NCI-H69 (cell line): ENCODE measurements at regions not wholly inside any gene's neighbourhood (a gene's known extent, or its start where the extent isn't known, plus 50 kb on each side); places are given as distances from the start of the nearest gene placed in this dataset.

Source experiments
- DNase-seq: peaks from one replicate; lab custom pipeline; 2025; lab: John Stamatoyannopoulos, UW

- no peak for DNase-seq
These were observed 71.3 kb downstream of the RPE65 start for GRCh38 chr1:68378296-68379084.

- no peak for DNase-seq
These were observed 72.7 kb downstream of the RPE65 start for GRCh38 chr1:68377098-68377497.

- no peak for DNase-seq
These were observed 73.3 kb downstream of the RPE65 start for GRCh38 chr1:68376441-68376840.

- no peak for DNase-seq
These were observed 73.8 kb downstream of the RPE65 start for GRCh38 chr1:68375919-68376318.

GRCh38 chr1:68373173-68373572, 76.6 kb downstream of the RPE65 start:
- DNase-seq = no peak

GRCh38 chr1:68372487-68372886, 77.3 kb downstream of the RPE65 start:
- no peak for DNase-seq

GRCh38 chr1:68370101-68370915, 79.4 kb downstream of the RPE65 start:
- DNase-seq = no peak

- no peak for DNase-seq
These were observed 83.2 kb downstream of the RPE65 start for GRCh38 chr1:68366572-68366971.

GRCh38 chr1:68365709-68366382, 83.9 kb downstream of the RPE65 start:
- DNase-seq = no peak

- DNase-seq = no peak
These were observed 86.4 kb downstream of the RPE65 start for GRCh38 chr1:68363339-68363738.

- no peak for DNase-seq
These were observed 88.3 kb downstream of the RPE65 start for GRCh38 chr1:68361346-68361910.

GRCh38 chr1:68359045-68359444, 90.7 kb downstream of the RPE65 start:
- no peak for DNase-seq

GRCh38 chr1:68358439-68358838, 91.3 kb downstream of the RPE65 start:
- DNase-seq = no peak

GRCh38 chr1:68355614-68356013, 94.1 kb downstream of the RPE65 start:
- DNase-seq = no peak

- DNase-seq = no peak
These were observed 97.6 kb downstream of the RPE65 start for GRCh38 chr1:68352202-68352601.

- DNase-seq = no peak
These were observed 102.3 kb downstream of the RPE65 start for GRCh38 chr1:68347415-68347814.

GRCh38 chr1:68346188-68346808, 103.5 kb downstream of the RPE65 start:
- peak; percentile 17 for DNase-seq

GRCh38 chr1:68344208-68344607, 105.5 kb downstream of the RPE65 start:
- DNase-seq = no peak

- no peak for DNase-seq
These were observed 108.6 kb upstream of the WLS start for GRCh38 chr1:68340951-68341350.

- DNase-seq = no peak
These were observed 107.2 kb upstream of the WLS start for GRCh38 chr1:68339505-68339904.

- DNase-seq = no peak
These were observed 105.8 kb upstream of the WLS start for GRCh38 chr1:68338081-68338480.

- no peak for DNase-seq
These were observed 99.7 kb upstream of the WLS start for GRCh38 chr1:68332041-68332440.
